ENCODE measurements at regions not wholly inside any gene's neighbourhood (a gene's known extent, or its start where the extent isn't known, plus 50 kb on each side); places are given as distances from the start of the nearest gene placed in this dataset.
"Not testable (repeated sequence)": the region's sequence is repeated elsewhere in the genome, so short reads cannot be mapped to it uniquely, and the experiment has no call there.

- DNase-seq: no peak
Observed at GRCh38 chr5:44538797-44539601, 149.8 kb upstream of the FGF10 start.

GRCh38 chr5:44536650-44537260 lies 147.5 kb upstream of the FGF10 start:
- DNase-seq: peak; percentile 23

- DNase-seq: no peak
Observed at GRCh38 chr5:44535621-44536020, 146.4 kb upstream of the FGF10 start.

- DNase-seq: no peak
Observed at GRCh38 chr5:44532981-44533380, 143.8 kb upstream of the FGF10 start.

GRCh38 chr5:44531756-44532155 lies 142.5 kb upstream of the FGF10 start:
- DNase-seq: not testable (repeated sequence)

- DNase-seq: not testable (repeated sequence)
Observed at GRCh38 chr5:44530783-44531182, 141.6 kb upstream of the FGF10 start.

GRCh38 chr5:44511596-44511995 lies 122.4 kb upstream of the FGF10 start:
- no peak for DNase-seq

- DNase-seq: no peak
Observed at GRCh38 chr5:44506561-44506960, 117.3 kb upstream of the FGF10 start.

GRCh38 chr5:44499381-44499780 lies 110.2 kb upstream of the FGF10 start:
- no peak for DNase-seq

- DNase-seq: no peak
Observed at GRCh38 chr5:44497606-44498005, 108.4 kb upstream of the FGF10 start.

- DNase-seq: no peak
Observed at GRCh38 chr5:44495280-44495679, 106.1 kb upstream of the FGF10 start.

- DNase-seq: no peak
Observed at GRCh38 chr5:44489759-44490158, 100.5 kb upstream of the FGF10 start.

- no peak for DNase-seq
Observed at GRCh38 chr5:44486591-44486990, 97.4 kb upstream of the FGF10 start.

- no peak for DNase-seq
Observed at GRCh38 chr5:44454002-44454401, 64.8 kb upstream of the FGF10 start.

GRCh38 chr5:44446399-44446798 lies 57.2 kb upstream of the FGF10 start:
- DNase-seq: no peak

GRCh38 chr5:44443172-44443571 lies 54.0 kb upstream of the FGF10 start:
- DNase-seq: no peak

- DNase-seq: no peak
Observed at GRCh38 chr5:44441460-44441859, 52.2 kb upstream of the FGF10 start.

GRCh38 chr5:44440186-44440585 lies 51.0 kb upstream of the FGF10 start:
- DNase-seq: no peak

Measured in NCI-H446 treated with DMSO at 0.1 percent for 48 hours (cell line).